A673 (cell line): ENCODE measurements at regions not wholly inside any gene's neighbourhood (a gene's known extent, or its start where the extent isn't known, plus 50 kb on each side); places are given as distances from the start of the nearest gene placed in this dataset.

Experiments
- BruUV-seq: library from RNA; stranded (reverse); fragments of 400-500 nt; replicated peaks from 2 replicates; lab custom pipeline; 2021; lab: Mats Ljungman, UMichigan
- CTCF ChIA-PET: fragments of 300-600 bp; sonication (Branson Sonifier 250); formaldehyde crosslinking; loops from one replicate; lab custom pipeline; 2022; ENCODE audit warnings: antibody characterized with exemption; lab: Charles Lee
- POLR2A ChIA-PET: fragments of 300-600 bp; sonication (Branson Sonifier 250); formaldehyde crosslinking; loops from one replicate; lab custom pipeline; 2022; ENCODE audit warnings: antibody characterized with exemption; ENCODE audit not compliant: low non-redundant PET; lab: Charles Lee
- DNase-seq: peaks from one replicate; pipeline ENCODE4 v3.0.0-alpha.2; 2015; ENCODE audit warnings: low spot score
- H3K27ac ChIP-seq: fragments of 200-600 bp; sonication (generic); 2 replicates; pipeline ENCODE4 v1.5.1; 2016; ENCODE audit warnings: mixed run types, low read depth, mild to moderate bottlenecking, mixed read lengths, antibody characterized with exemption, low read length; ENCODE audit not compliant: poor library complexity, severe bottlenecking
- H3K27me3 ChIP-seq: fragments of 200-600 bp; sonication (generic); replicated peaks from 2 replicates; pipeline ENCODE4 v1.6.1; 2017; ENCODE audit warnings: mixed run types, low read depth, mild to moderate bottlenecking, mixed read lengths, antibody characterized with exemption, low read length; ENCODE audit not compliant: insufficient read depth, poor library complexity
- H3K36me3 ChIP-seq: fragments of 200-600 bp; sonication (generic); 2 replicates; pipeline ENCODE4 v1.6.1; 2016; ENCODE audit warnings: mixed run types, mild to moderate bottlenecking, mixed read lengths, antibody characterized with exemption, low read length; ENCODE audit not compliant: insufficient read depth, poor library complexity, severe bottlenecking
- H3K4me1 ChIP-seq: fragments of 200-600 bp; sonication (generic); 2 replicates; pipeline ENCODE4 v1.6.1; 2017; ENCODE audit warnings: mixed run types, mild to moderate bottlenecking, mixed read lengths, antibody characterized with exemption, low read length; ENCODE audit not compliant: insufficient read depth, poor library complexity, severe bottlenecking
- H3K4me3 ChIP-seq: fragments of 200-600 bp; sonication (generic); 2 replicates; pipeline ENCODE4 v1.5.1; 2016; ENCODE audit warnings: low read depth, mixed run types, mild to moderate bottlenecking, mixed read lengths, low read length; ENCODE audit not compliant: poor library complexity, severe bottlenecking
- H3K9me3 ChIP-seq: fragments of 200-600 bp; sonication (generic); 2 replicates; pipeline ENCODE4 v1.6.1; 2016; ENCODE audit warnings: mixed run types, low read depth, mild to moderate bottlenecking, mixed read lengths, antibody characterized with exemption, low read length; ENCODE audit not compliant: poor library complexity, severe bottlenecking
- EZH2 ChIP-seq: fragments of 200-600 bp; sonication (generic); IDR thresholded peaks from 2 replicates; pipeline ENCODE4 v1.6.1; 2017; ENCODE audit warnings: borderline replicate concordance, low read depth, mild to moderate bottlenecking, mixed read lengths, antibody characterized with exemption, low read length; ENCODE audit not compliant: poor library complexity, severe bottlenecking
- intact Hi-C: fragments of 100-400 bp; cut with micrococcal nuclease; formaldehyde crosslinking; loops from one replicate; pipeline ENCODE4 v1.10.0; 2022; ENCODE audit not compliant: unreplicated experiment
- TF ChIP-seq, protein P1 (sequence below): fragments of 300-800, 200-600 bp; sonication (generic); conservative IDR thresholded peaks from 2 replicates; pipeline ENCODE4 v1.5.1; 2017; ENCODE audit warnings: low read depth, mild to moderate bottlenecking, antibody characterized with exemption, low read length, moderate library complexity, mixed read lengths

GRCh38 chr1:75672528-75673393, 51.7 kb upstream of the ACADM start:
- intact Hi-C loops, result no loop called here
- Histone ChIP-seq H3K36me3 (no peaks in the 10 kb centered on the region), H3K4me3 (no peak overlapping the region), H3K27ac (no peak overlapping the region), H3K9me3 (no peaks in the 10 kb centered on the region), H3K4me1 (no peaks in the 10 kb centered on the region), H3K27me3 (no peaks in the 10 kb centered on the region)
- CTCF ChIA-PET, result no interaction called here
- POLR2A ChIA-PET, result no interaction called here
- peak; percentile 21 for DNase-seq
- no TSS peak for BruUV-seq
- TF ChIP-seq, protein P1, sequence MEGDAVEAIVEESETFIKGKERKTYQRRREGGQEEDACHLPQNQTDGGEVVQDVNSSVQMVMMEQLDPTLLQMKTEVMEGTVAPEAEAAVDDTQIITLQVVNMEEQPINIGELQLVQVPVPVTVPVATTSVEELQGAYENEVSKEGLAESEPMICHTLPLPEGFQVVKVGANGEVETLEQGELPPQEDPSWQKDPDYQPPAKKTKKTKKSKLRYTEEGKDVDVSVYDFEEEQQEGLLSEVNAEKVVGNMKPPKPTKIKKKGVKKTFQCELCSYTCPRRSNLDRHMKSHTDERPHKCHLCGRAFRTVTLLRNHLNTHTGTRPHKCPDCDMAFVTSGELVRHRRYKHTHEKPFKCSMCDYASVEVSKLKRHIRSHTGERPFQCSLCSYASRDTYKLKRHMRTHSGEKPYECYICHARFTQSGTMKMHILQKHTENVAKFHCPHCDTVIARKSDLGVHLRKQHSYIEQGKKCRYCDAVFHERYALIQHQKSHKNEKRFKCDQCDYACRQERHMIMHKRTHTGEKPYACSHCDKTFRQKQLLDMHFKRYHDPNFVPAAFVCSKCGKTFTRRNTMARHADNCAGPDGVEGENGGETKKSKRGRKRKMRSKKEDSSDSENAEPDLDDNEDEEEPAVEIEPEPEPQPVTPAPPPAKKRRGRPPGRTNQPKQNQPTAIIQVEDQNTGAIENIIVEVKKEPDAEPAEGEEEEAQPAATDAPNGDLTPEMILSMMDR, result no peak
- TF ChIP-seq EZH2, result no peak

- Histone ChIP-seq H3K36me3 (no peaks in the 10 kb centered on the region), H3K27ac (no peak overlapping the region), H3K4me1 (no peaks in the 10 kb centered on the region), H3K4me3 (no peak overlapping the region), H3K27me3 (no peaks in the 10 kb centered on the region), H3K9me3 (no peaks in the 10 kb centered on the region)
- POLR2A ChIA-PET, result no interaction called here
- intact Hi-C loops, result no loop called here
- DNase-seq, result no peak
- no TSS peak for BruUV-seq
- TF ChIP-seq EZH2, result no peak
- TF ChIP-seq, protein P1, result no peak
- CTCF ChIA-PET, result no interaction called here
Observed at GRCh38 chr1:75673399-75673798, 51.1 kb upstream of the ACADM start.

DNA sequence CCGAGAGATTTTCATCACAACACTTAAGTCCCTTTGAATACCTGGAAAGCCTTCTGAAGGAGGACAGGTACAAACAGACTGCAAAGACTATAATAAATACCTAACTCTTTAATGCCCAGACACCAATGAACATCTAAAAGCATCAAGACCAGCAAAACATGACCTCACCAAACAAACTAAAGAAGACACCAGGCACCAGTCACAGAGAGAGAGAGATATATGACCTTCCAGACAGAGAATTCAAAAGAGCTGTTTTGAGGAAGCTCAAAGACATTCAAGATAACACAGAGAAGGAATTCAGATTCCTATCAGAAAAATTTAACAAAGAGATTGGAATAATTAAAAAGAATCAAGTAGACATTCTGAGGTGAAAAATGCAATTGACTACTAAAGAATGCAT, 50.6 kb upstream of the ACADM start:
- H3K36me3 ChIP-seq, result no peaks in the 10 kb centered on the region
- intact Hi-C loops, result no loop called here
- CTCF ChIA-PET, result no interaction called here
- POLR2A ChIA-PET, result no interaction called here
- no peak overlapping the region for H3K4me3 ChIP-seq
- no peaks in the 10 kb centered on the region for H3K27me3 ChIP-seq
- no peaks in the 10 kb centered on the region for H3K4me1 ChIP-seq
- DNase-seq, result no peak
- no peak for TF ChIP-seq EZH2
- TF ChIP-seq, protein P1, result no peak
- BruUV-seq, result no TSS peak
- H3K9me3 ChIP-seq, result no peaks in the 10 kb centered on the region
- H3K27ac ChIP-seq, result no peak overlapping the region
